Adipocyte (in vitro differentiated cells): ENCODE measurements at regions not wholly inside any gene's neighbourhood (a gene's known extent, or its start where the extent isn't known, plus 50 kb on each side); places are given as distances from the start of the nearest gene placed in this dataset.
A peak's percentile ranks its signal among the peaks of the same experiment; 100 is the strongest.

Source experiments
- DNase-seq: peaks from one replicate; pipeline ENCODE4 v3.0.0-alpha.2; 2015; ENCODE audit warnings: low read depth
- H3K27me3 ChIP-seq: replicated peaks from 2 replicates; pipeline ENCODE4 v1.7.0; 2013; ENCODE audit warnings: mild to moderate bottlenecking, low read length, moderate library complexity; ENCODE audit not compliant: control insufficient read depth, insufficient read depth
- H3K36me3 ChIP-seq: 2 replicates; pipeline ENCODE4 v1.7.0; 2013; ENCODE audit warnings: low read length, mild to moderate bottlenecking, moderate library complexity; ENCODE audit not compliant: control insufficient read depth, insufficient read depth, severe bottlenecking
- H3K4me1 ChIP-seq: 2 replicates; pipeline ENCODE4 v1.7.0; 2013; ENCODE audit warnings: mild to moderate bottlenecking, low read length, moderate library complexity; ENCODE audit not compliant: control insufficient read depth, insufficient read depth
- H3K4me3 ChIP-seq: 2 replicates; pipeline ENCODE4 v1.7.0; 2013; ENCODE audit warnings: mild to moderate bottlenecking, low read length, moderate library complexity
- H3K9ac ChIP-seq: 2 replicates; pipeline ENCODE4 v1.7.0; 2013; ENCODE audit warnings: mild to moderate bottlenecking, low read length, moderate library complexity
- H3K9me3 ChIP-seq: 2 replicates; pipeline ENCODE4 v1.7.0; 2013; ENCODE audit warnings: mild to moderate bottlenecking, low read length, moderate library complexity; ENCODE audit not compliant: control insufficient read depth

- Histone ChIP-seq H3K4me3 (no peak overlapping the region), H3K4me1 (no peaks in the 10 kb centered on the region), H3K27me3 (no peaks in the 10 kb centered on the region), H3K9ac (no peak overlapping the region), H3K9me3 (no peaks in the 10 kb centered on the region), H3K36me3 (no peaks in the 10 kb centered on the region)
- DNase-seq, result no peak
Observed at GRCh38 chr22:22113701-22114100, 130.9 kb upstream of the VPREB1 start.

- no peaks in the 10 kb centered on the region for H3K9me3 ChIP-seq
- H3K4me3 ChIP-seq, result no peak overlapping the region
- H3K36me3 ChIP-seq, result no peaks in the 10 kb centered on the region
- H3K27me3 ChIP-seq, result no peaks in the 10 kb centered on the region
- H3K4me1 ChIP-seq, result no peaks in the 10 kb centered on the region
- H3K9ac ChIP-seq, result no peak overlapping the region
- DNase-seq, result no peak
Observed at GRCh38 chr22:22112533-22113294, 130.1 kb upstream of the TOP3B start.

- no peaks in the 10 kb centered on the region for H3K4me1 ChIP-seq
- no peaks in the 10 kb centered on the region for H3K9me3 ChIP-seq
- no peak overlapping the region for H3K9ac ChIP-seq
- no peak for DNase-seq
- H3K27me3 ChIP-seq, result peaks cover 5% of the 10 kb centered on the region
- no peak overlapping the region for H3K4me3 ChIP-seq
- H3K36me3 ChIP-seq, result no peaks in the 10 kb centered on the region
Observed at GRCh38 chr22:22111983-22112382, 129.4 kb upstream of the TOP3B start.

- DNase-seq, result peak; percentile 31
- no peaks in the 10 kb centered on the region for H3K36me3 ChIP-seq
- H3K4me3 ChIP-seq, result no peak overlapping the region
- H3K27me3 ChIP-seq, result peaks cover 9% of the 10 kb centered on the region
- H3K9me3 ChIP-seq, result no peaks in the 10 kb centered on the region
- no peaks in the 10 kb centered on the region for H3K4me1 ChIP-seq
- H3K9ac ChIP-seq, result no peak overlapping the region
Observed at GRCh38 chr22:22111267-22111751, 128.7 kb upstream of the TOP3B start.

- Histone ChIP-seq H3K4me3 (no peak overlapping the region), H3K9ac (no peak overlapping the region), H3K27me3 (peaks cover 9% of the 10 kb centered on the region), H3K9me3 (no peaks in the 10 kb centered on the region), H3K4me1 (no peaks in the 10 kb centered on the region), H3K36me3 (no peaks in the 10 kb centered on the region)
- peak; percentile 34 for DNase-seq
Observed at GRCh38 chr22:22110548-22111266, 128.1 kb upstream of the TOP3B start.

GRCh38 chr22:22109693-22110466 lies 127.3 kb upstream of the TOP3B start:
- Histone ChIP-seq H3K9ac (no peak overlapping the region), H3K4me1 (no peaks in the 10 kb centered on the region), H3K4me3 (no peak overlapping the region), H3K36me3 (no peaks in the 10 kb centered on the region), H3K9me3 (no peaks in the 10 kb centered on the region), H3K27me3 (peaks cover 9% of the 10 kb centered on the region)
- DNase-seq, result no peak

- Histone ChIP-seq H3K9me3 (no peaks in the 10 kb centered on the region), H3K36me3 (no peaks in the 10 kb centered on the region), H3K4me1 (no peaks in the 10 kb centered on the region), H3K27me3 (peaks cover 16% of the 10 kb centered on the region), H3K9ac (no peak overlapping the region), H3K4me3 (no peak overlapping the region)
- no peak for DNase-seq
Observed at GRCh38 chr22:22106855-22107254, 124.3 kb upstream of the TOP3B start.

- Histone ChIP-seq H3K4me1 (no peaks in the 10 kb centered on the region), H3K27me3 (peaks cover 16% of the 10 kb centered on the region), H3K9me3 (no peaks in the 10 kb centered on the region), H3K4me3 (no peak overlapping the region), H3K9ac (no peak overlapping the region), H3K36me3 (no peaks in the 10 kb centered on the region)
- no peak for DNase-seq
Observed at GRCh38 chr22:22105364-22105763, 122.8 kb upstream of the TOP3B start.

- peaks cover 15% of the 10 kb centered on the region for H3K9me3 ChIP-seq
- DNase-seq, result no peak
- no peak overlapping the region for H3K9ac ChIP-seq
- no peaks in the 10 kb centered on the region for H3K36me3 ChIP-seq
- no peak overlapping the region for H3K4me3 ChIP-seq
- H3K27me3 ChIP-seq, result peaks cover 28% of the 10 kb centered on the region
- no peaks in the 10 kb centered on the region for H3K4me1 ChIP-seq
Observed at GRCh38 chr22:22103078-22103875, 120.7 kb upstream of the TOP3B start.

GRCh38 chr22:22099833-22100812 lies 117.5 kb upstream of the TOP3B start:
- H3K9ac ChIP-seq, result no peak overlapping the region
- H3K4me3 ChIP-seq, result no peak overlapping the region
- DNase-seq, result no peak
- H3K4me1 ChIP-seq, result no peaks in the 10 kb centered on the region
- peaks cover 41% of the 10 kb centered on the region for H3K27me3 ChIP-seq
- peaks cover 39% of the 10 kb centered on the region for H3K9me3 ChIP-seq
- H3K36me3 ChIP-seq, result no peaks in the 10 kb centered on the region
